ENCODE measurements at regions not wholly inside any gene's neighbourhood (a gene's known extent, or its start where the extent isn't known, plus 50 kb on each side); places are given as distances from the start of the nearest gene placed in this dataset.

GRCh38 chr12:13897811-13898210 is 83.6 kb downstream of the GRIN2B start:
- Histone ChIP-seq H3K27me3 (ENCODE audit: control insufficient read depth in 3 of 3, insufficient read depth in 3 of 3, low read length in 2 of 3) (no peaks in the 10 kb centered on the region), H3K9me3 (ENCODE audit: control insufficient read depth in 4 of 4, insufficient read depth in 3 of 4, low read length in 3 of 4) (peaks cover 0 to 2% (median 0%) of the 10 kb centered on the region in 4 donors), H3K4me1 (ENCODE audit: control insufficient read depth in 5 of 5, insufficient read depth in 5 of 5, low read length in 5 of 5) (no peaks in the 10 kb centered on the region), H3K27ac (ENCODE audit: low read depth in 1 of 2, low read length in 1 of 2) (no peak overlapping the region), H3K9ac (ENCODE audit: insufficient read depth in 1 of 2, low read length in 2 of 2) (no peak overlapping the region), H3K4me3 (no peak overlapping the region), H3K36me3 (ENCODE audit: control insufficient read depth in 4 of 4, insufficient read depth in 4 of 4, low read length in 4 of 4) (no peaks in the 10 kb centered on the region)
- DNase-seq: no peak
- TF ChIP-seq CTCF (IDR thresholded peaks at IDR 0.05; ENCODE audit: control extremely low read depth, extremely low read depth): no peak
- no peak for ATAC-seq (ENCODE audit: insufficient read depth, low FRiP score)

DNA sequence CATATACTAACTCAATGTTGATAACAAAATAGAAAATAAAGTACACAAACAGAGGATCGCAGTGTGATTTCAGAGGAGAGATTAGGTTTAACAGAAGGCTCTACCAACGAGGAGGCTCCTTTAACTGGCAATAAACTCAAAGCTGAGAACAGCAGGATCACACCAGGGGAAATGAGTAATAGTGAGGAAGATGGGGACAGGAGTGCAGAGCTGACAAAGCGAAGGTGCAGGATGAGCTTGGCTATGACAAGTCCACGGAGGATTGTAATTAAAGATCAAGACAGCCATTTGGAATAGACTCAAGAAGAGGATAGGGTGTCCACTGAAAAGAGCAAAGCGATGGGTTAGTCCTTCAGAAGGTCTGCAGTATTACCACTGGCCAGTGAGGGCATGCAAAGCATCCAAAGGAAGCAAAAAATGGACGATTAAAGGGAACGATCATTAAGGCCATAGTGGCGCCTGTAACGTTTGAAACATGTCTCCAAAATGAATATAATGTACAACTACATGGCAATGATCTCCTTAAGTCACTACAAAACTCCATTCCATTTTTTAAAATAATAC is 85.3 kb downstream of the GRIN2B start:
- no peak overlapping the region for H3K9ac ChIP-seq (ENCODE audit: insufficient read depth in 1 of 2, low read length in 2 of 2)
- WGBS, 2 donors: 77 to 85% methylated on average over 9 of the region's 9 CpGs
- ATAC-seq (ENCODE audit: insufficient read depth, low FRiP score) (no peak), DNase-seq (no peak)
- peaks cover 0 to 2% (median 0%) of the 10 kb centered on the region in 4 donors for H3K9me3 ChIP-seq (ENCODE audit: control insufficient read depth in 4 of 4, insufficient read depth in 3 of 4, low read length in 3 of 4)
- H3K27ac ChIP-seq (ENCODE audit: low read depth in 1 of 2, low read length in 1 of 2): no peak overlapping the region
- H3K4me1 ChIP-seq (ENCODE audit: control insufficient read depth in 5 of 5, insufficient read depth in 5 of 5, low read length in 5 of 5): no peaks in the 10 kb centered on the region
- no peak overlapping the region for H3K4me3 ChIP-seq
- H3K36me3 ChIP-seq (ENCODE audit: control insufficient read depth in 4 of 4, insufficient read depth in 4 of 4, low read length in 4 of 4): no peaks in the 10 kb centered on the region
- TF ChIP-seq CTCF (IDR thresholded peaks at IDR 0.05; ENCODE audit: control extremely low read depth, extremely low read depth): no peak
- no peaks in the 10 kb centered on the region for H3K27me3 ChIP-seq (ENCODE audit: control insufficient read depth in 3 of 3, insufficient read depth in 3 of 3, low read length in 2 of 3)

DNA sequence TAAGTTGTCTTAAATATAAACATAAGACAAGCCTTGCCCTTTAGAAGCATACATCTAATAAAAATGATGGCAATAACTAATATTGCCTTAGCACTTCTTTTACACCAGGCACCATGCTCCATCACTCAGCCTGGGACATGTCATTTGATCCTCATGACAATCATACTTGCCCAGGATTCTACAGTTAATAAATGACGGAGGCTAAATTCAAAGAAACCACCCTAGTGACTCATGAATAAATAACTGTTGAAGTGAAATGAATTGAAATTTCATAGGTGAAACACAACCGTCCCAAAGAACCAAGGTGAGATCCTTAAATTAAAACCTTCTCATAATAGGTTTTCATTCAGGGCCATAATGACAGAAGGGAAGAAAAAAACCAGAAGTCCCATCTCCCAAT is 89.5 kb downstream of the GRIN2B start:
- H3K9me3 ChIP-seq (ENCODE audit: control insufficient read depth in 4 of 4, insufficient read depth in 3 of 4, low read length in 3 of 4): peaks cover 0 to 2% (median 0%) of the 10 kb centered on the region in 4 donors
- no peaks in the 10 kb centered on the region for H3K27me3 ChIP-seq (ENCODE audit: control insufficient read depth in 3 of 3, insufficient read depth in 3 of 3, low read length in 2 of 3)
- no peaks in the 10 kb centered on the region for H3K36me3 ChIP-seq (ENCODE audit: control insufficient read depth in 4 of 4, insufficient read depth in 4 of 4, low read length in 4 of 4)
- ATAC-seq (ENCODE audit: insufficient read depth, low FRiP score): no peak
- no peak for DNase-seq
- no peak for TF ChIP-seq CTCF (IDR thresholded peaks at IDR 0.05; ENCODE audit: control extremely low read depth, extremely low read depth)
- H3K9ac ChIP-seq (ENCODE audit: insufficient read depth in 1 of 2, low read length in 2 of 2): no peak overlapping the region
- no peaks in the 10 kb centered on the region for H3K4me1 ChIP-seq (ENCODE audit: control insufficient read depth in 5 of 5, insufficient read depth in 5 of 5, low read length in 5 of 5)
- no peak overlapping the region for H3K27ac ChIP-seq (ENCODE audit: low read depth in 1 of 2, low read length in 1 of 2)
- H3K4me3 ChIP-seq: no peak overlapping the region
- 93 to 97% methylated on average over 2 of the region's 2 CpGs for WGBS, 2 donors

- Histone ChIP-seq H3K4me1 (ENCODE audit: control insufficient read depth in 5 of 5, insufficient read depth in 5 of 5, low read length in 5 of 5) (no peaks in the 10 kb centered on the region), H3K27ac (ENCODE audit: low read depth in 1 of 2, low read length in 1 of 2) (no peak overlapping the region), H3K9me3 (ENCODE audit: control insufficient read depth in 4 of 4, insufficient read depth in 3 of 4, low read length in 3 of 4) (no peaks in the 10 kb centered on the region), H3K4me3 (no peak overlapping the region), H3K36me3 (ENCODE audit: control insufficient read depth in 4 of 4, insufficient read depth in 4 of 4, low read length in 4 of 4) (no peaks in the 10 kb centered on the region), H3K9ac (ENCODE audit: insufficient read depth in 1 of 2, low read length in 2 of 2) (no peak overlapping the region), H3K27me3 (ENCODE audit: control insufficient read depth in 3 of 3, insufficient read depth in 3 of 3, low read length in 2 of 3) (no peaks in the 10 kb centered on the region)
- no peak for ATAC-seq (ENCODE audit: insufficient read depth, low FRiP score)
- WGBS, 2 donors: 73 to 95% methylated on average over 2 of the region's 2 CpGs
- no peak for DNase-seq
- TF ChIP-seq CTCF (IDR thresholded peaks at IDR 0.05; ENCODE audit: control extremely low read depth, extremely low read depth): no peak
Observed at GRCh38 chr12:13890943-13891342, 90.5 kb downstream of the GRIN2B start.
